Small intestine (tissue), 7 donors: ENCODE measurements at regions not wholly inside any gene's neighbourhood (a gene's known extent, or its start where the extent isn't known, plus 50 kb on each side); places are given as distances from the start of the nearest gene placed in this dataset.

Experiments
- DNase-seq, 2 donors: peaks; one replicate each; pipeline versions ENCODE4 v3.0.0 to v3.0.0-alpha.2; 2013
- FAIRE-seq: peaks from 2 replicates; lab custom pipeline; 2012; peaks lifted over from hg19 to GRCh38; lab: Jason Lieb, UNC
- H3K27ac ChIP-seq, 3 donors: one replicate each; pipeline ENCODE4 v1.5.1; 2013; ENCODE audit warnings: low read length in 2 of 3, mild to moderate bottlenecking in 2 of 3, control low read depth in 1 of 3, inconsistent platforms in 1 of 3, low read depth in 1 of 3, moderate library complexity in 1 of 3
- H3K27me3 ChIP-seq, 3 donors: one replicate each; pipeline ENCODE4 v1.6.1; 2013; ENCODE audit warnings: low read length in 3 of 3, inconsistent platforms in 1 of 3; ENCODE audit not compliant: control insufficient read depth in 3 of 3, insufficient read depth in 3 of 3
- H3K36me3 ChIP-seq, 3 donors: one replicate each; pipeline ENCODE4 v1.6.1; 2013; ENCODE audit warnings: low read length in 3 of 3, inconsistent platforms in 1 of 3, low read depth in 1 of 3, mild to moderate bottlenecking in 1 of 3, moderate library complexity in 1 of 3; ENCODE audit not compliant: control insufficient read depth in 3 of 3, insufficient read depth in 2 of 3
- H3K4me1 ChIP-seq, 3 donors: one replicate each; pipeline ENCODE4 v1.6.1; 2013; ENCODE audit warnings: low read length in 2 of 3, inconsistent platforms in 1 of 3, low read depth in 1 of 3, mild to moderate bottlenecking in 1 of 3, moderate library complexity in 1 of 3; ENCODE audit not compliant: control insufficient read depth in 3 of 3, insufficient read depth in 2 of 3
- H3K4me3 ChIP-seq, 3 donors: one replicate each; pipeline ENCODE4 v1.5.1; 2013; ENCODE audit warnings: low read length in 3 of 3, control low read depth in 1 of 3, inconsistent platforms in 1 of 3, low read depth in 1 of 3, mild to moderate bottlenecking in 1 of 3, moderate library complexity in 1 of 3
- H3K9me3 ChIP-seq, 2 donors: one replicate each; pipeline ENCODE4 v1.6.1; 2013; ENCODE audit warnings: low read depth in 1 of 2, low read length in 1 of 2; ENCODE audit not compliant: control insufficient read depth in 2 of 2, insufficient read depth in 1 of 2
- WGBS, 3 donors: extraction: QIAGEN DNeasy Blood & Tissue Kit; methylation state at CpG; one replicate each; pipeline ENCODE4 v1.1.7; 2013; 5-methylcytosine and 5-hydroxymethylcytosine counted together
- donor health status: healthy with polysubstance abuse.
- donor health status: control.
- donor health status: control.
- donor health status: Bipolar disorder and iron deficiency.
- donor health status: healthy.

- H3K4me3 ChIP-seq: no peak overlapping the region
- 74 to 76% (median 76%) methylated on average over 7 of the region's 7 CpGs for WGBS, 3 donors
- no peaks in the 10 kb centered on the region for H3K4me1 ChIP-seq
- FAIRE-seq: no peak
- H3K36me3 ChIP-seq: no peaks in the 10 kb centered on the region
- no peaks in the 10 kb centered on the region for H3K27me3 ChIP-seq
- H3K27ac ChIP-seq: no peak overlapping the region
- DNase-seq: no peak
- no peaks in the 10 kb centered on the region for H3K9me3 ChIP-seq
Measured at GRCh38 chr5:164651546-164652275, 1146.3 kb downstream of the MAT2B start.

- WGBS, 3 donors: 54 to 94% (median 69%) methylated on average over 1 of the region's 1 CpG
Measured at GRCh38 chr5:164652276-164652660, 1146.8 kb downstream of the MAT2B start.

GRCh38 chr5:164663198-164663989 is 1158.0 kb downstream of the MAT2B start:
- FAIRE-seq (no peak), DNase-seq (no peak)
- Histone ChIP-seq H3K4me1 (no peaks in the 10 kb centered on the region), H3K9me3 (no peaks in the 10 kb centered on the region), H3K27ac (no peak overlapping the region), H3K27me3 (no peaks in the 10 kb centered on the region), H3K36me3 (no peaks in the 10 kb centered on the region), H3K4me3 (no peak overlapping the region)
- 67 to 86% (median 83%) methylated on average over 2 of the region's 2 CpGs for WGBS, 3 donors

More at GRCh38 chr5:164652276-164652660, 1146.8 kb downstream of the MAT2B start:
- H3K36me3 ChIP-seq: no peaks in the 10 kb centered on the region
- no peak for DNase-seq
- H3K4me3 ChIP-seq: no peak overlapping the region
- no peaks in the 10 kb centered on the region for H3K27me3 ChIP-seq
- no peak for FAIRE-seq
- H3K27ac ChIP-seq: no peak overlapping the region
- H3K9me3 ChIP-seq: no peaks in the 10 kb centered on the region
- no peaks in the 10 kb centered on the region for H3K4me1 ChIP-seq

GRCh38 chr5:164671640-164672039 is 1166.2 kb downstream of the MAT2B start:
- 60 to 68% (median 63%) methylated on average over 3 of the region's 3 CpGs for WGBS, 3 donors
- Histone ChIP-seq H3K4me3 (no peak overlapping the region), H3K27me3 (no peaks in the 10 kb centered on the region), H3K9me3 (no peaks in the 10 kb centered on the region), H3K27ac (no peak overlapping the region), H3K4me1 (no peaks in the 10 kb centered on the region), H3K36me3 (no peaks in the 10 kb centered on the region)
- DNase-seq (no peak), FAIRE-seq (no peak)

- WGBS, 3 donors: 50 to 57% (median 50%) methylated on average over 4 of the region's 4 CpGs
- FAIRE-seq: no peak
Measured at GRCh38 chr5:164672205-164672604, 1166.8 kb downstream of the MAT2B start.

GRCh38 chr5:164672931-164673694 is 1167.7 kb downstream of the MAT2B start:
- Histone ChIP-seq H3K9me3 (no peaks in the 10 kb centered on the region), H3K4me3 (no peak overlapping the region), H3K27ac (no peak overlapping the region), H3K27me3 (no peaks in the 10 kb centered on the region), H3K36me3 (no peaks in the 10 kb centered on the region), H3K4me1 (no peaks in the 10 kb centered on the region)
- DNase-seq: no peak
- 70 to 80% (median 70%) methylated on average over 3 of the region's 3 CpGs for WGBS, 3 donors
- FAIRE-seq: no peak

More at GRCh38 chr5:164672205-164672604, 1166.8 kb downstream of the MAT2B start:
- no peak for DNase-seq
- H3K27ac ChIP-seq: no peak overlapping the region
- H3K9me3 ChIP-seq: no peaks in the 10 kb centered on the region
- H3K4me3 ChIP-seq: no peak overlapping the region
- no peaks in the 10 kb centered on the region for H3K36me3 ChIP-seq
- no peaks in the 10 kb centered on the region for H3K27me3 ChIP-seq
- no peaks in the 10 kb centered on the region for H3K4me1 ChIP-seq

GRCh38 chr5:164679461-164679860 is 1174.0 kb downstream of the MAT2B start:
- Histone ChIP-seq H3K9me3 (no peaks in the 10 kb centered on the region), H3K27ac (no peak overlapping the region), H3K4me3 (no peak overlapping the region), H3K36me3 (no peaks in the 10 kb centered on the region), H3K4me1 (no peaks in the 10 kb centered on the region), H3K27me3 (no peaks in the 10 kb centered on the region)
- FAIRE-seq (no peak), DNase-seq (no peak)

GRCh38 chr5:164680216-164680615 is 1174.8 kb downstream of the MAT2B start:
- H3K4me3 ChIP-seq: no peak overlapping the region
- H3K27ac ChIP-seq: no peak overlapping the region
- DNase-seq (no peak), FAIRE-seq (no peak)
- H3K36me3 ChIP-seq: no peaks in the 10 kb centered on the region
- H3K9me3 ChIP-seq: no peaks in the 10 kb centered on the region
- no peaks in the 10 kb centered on the region for H3K4me1 ChIP-seq
- no peaks in the 10 kb centered on the region for H3K27me3 ChIP-seq
